ENCODE measurements at regions not wholly inside any gene's neighbourhood (a gene's known extent, or its start where the extent isn't known, plus 50 kb on each side); places are given as distances from the start of the nearest gene placed in this dataset.

DNA sequence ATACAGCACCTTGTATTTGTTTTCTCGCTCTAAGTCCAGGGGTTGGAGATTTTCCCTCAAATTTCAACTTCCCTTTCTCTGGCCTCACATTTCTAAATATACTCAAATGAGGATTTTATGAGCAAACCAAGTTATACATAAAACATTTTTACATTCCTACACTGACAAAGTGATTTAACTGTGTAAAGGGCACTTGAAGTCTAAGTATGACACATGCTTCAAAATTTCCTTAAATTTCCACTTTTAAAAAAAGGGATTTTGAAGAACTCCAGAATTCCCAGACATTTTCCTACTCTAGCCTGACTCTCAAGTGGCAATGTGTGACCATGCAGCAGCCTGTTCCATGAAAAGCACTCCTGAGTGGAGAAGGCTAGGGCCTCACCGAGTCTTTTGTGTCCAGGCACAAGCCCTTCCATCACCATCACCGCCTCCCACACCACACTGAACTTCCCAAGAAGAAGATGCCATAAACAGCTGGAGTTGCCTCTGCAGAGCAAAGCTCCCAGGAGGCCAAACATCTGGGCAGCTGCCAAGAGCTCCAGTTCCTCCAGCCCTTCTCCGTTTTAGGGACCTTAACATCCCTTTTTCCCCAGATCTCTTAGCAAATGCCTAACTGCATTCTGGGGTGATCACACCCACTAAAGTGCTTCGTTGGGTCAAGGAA lies 68.9 kb downstream of the NCR2 start:
- peaks cover 0 to 3% of the 10 kb centered on the region in 2 donors for H3K27me3 ChIP-seq (ENCODE audit: control insufficient read depth in 2 of 2, insufficient read depth in 2 of 2, low read length in 2 of 2)
- no peaks in the 10 kb centered on the region for H3K36me3 ChIP-seq (ENCODE audit: control insufficient read depth in 2 of 2, insufficient read depth in 2 of 2, low read length in 2 of 2)
- H3K27ac ChIP-seq (ENCODE audit: low read depth in 2 of 2, low read length in 2 of 2) = no peak overlapping the region
- no peak overlapping the region for H3K4me3 ChIP-seq (ENCODE audit: low read length in 2 of 2)
- H3K4me1 ChIP-seq (ENCODE audit: control insufficient read depth in 2 of 2, insufficient read depth in 2 of 2, low read length in 2 of 2) = no peaks in the 10 kb centered on the region
- H3K9ac ChIP-seq (ENCODE audit: low read depth in 1 of 2, low read length in 2 of 2) = no peak overlapping the region
- H3K9me3 ChIP-seq (ENCODE audit: control insufficient read depth in 2 of 2, low read length in 2 of 2) = no peaks in the 10 kb centered on the region

GRCh38 chr6:41405941-41406727 lies 70.7 kb downstream of the NCR2 start:
- H3K4me3 ChIP-seq (ENCODE audit: low read length in 2 of 2) = no peak overlapping the region
- H3K4me1 ChIP-seq (ENCODE audit: control insufficient read depth in 2 of 2, insufficient read depth in 2 of 2, low read length in 2 of 2) = no peaks in the 10 kb centered on the region
- no peaks in the 10 kb centered on the region for H3K9me3 ChIP-seq (ENCODE audit: control insufficient read depth in 2 of 2, low read length in 2 of 2)
- no peaks in the 10 kb centered on the region for H3K36me3 ChIP-seq (ENCODE audit: control insufficient read depth in 2 of 2, insufficient read depth in 2 of 2, low read length in 2 of 2)
- peaks cover 2 to 3% of the 10 kb centered on the region in 2 donors for H3K27me3 ChIP-seq (ENCODE audit: control insufficient read depth in 2 of 2, insufficient read depth in 2 of 2, low read length in 2 of 2)
- no peak overlapping the region for H3K9ac ChIP-seq (ENCODE audit: low read depth in 1 of 2, low read length in 2 of 2)
- H3K27ac ChIP-seq (ENCODE audit: low read depth in 2 of 2, low read length in 2 of 2) = no peak overlapping the region

- no peaks in the 10 kb centered on the region for H3K9me3 ChIP-seq (ENCODE audit: control insufficient read depth in 2 of 2, low read length in 2 of 2)
- no peak overlapping the region for H3K9ac ChIP-seq (ENCODE audit: low read depth in 1 of 2, low read length in 2 of 2)
- H3K27ac ChIP-seq (ENCODE audit: low read depth in 2 of 2, low read length in 2 of 2) = no peak overlapping the region
- no peaks in the 10 kb centered on the region for H3K4me1 ChIP-seq (ENCODE audit: control insufficient read depth in 2 of 2, insufficient read depth in 2 of 2, low read length in 2 of 2)
- H3K36me3 ChIP-seq (ENCODE audit: control insufficient read depth in 2 of 2, insufficient read depth in 2 of 2, low read length in 2 of 2) = no peaks in the 10 kb centered on the region
- no peak overlapping the region for H3K4me3 ChIP-seq (ENCODE audit: low read length in 2 of 2)
- H3K27me3 ChIP-seq (ENCODE audit: control insufficient read depth in 2 of 2, insufficient read depth in 2 of 2, low read length in 2 of 2) = peaks cover 0 to 2% of the 10 kb centered on the region in 2 donors
Measured at GRCh38 chr6:41406728-41407489, 71.5 kb downstream of the NCR2 start.

DNA sequence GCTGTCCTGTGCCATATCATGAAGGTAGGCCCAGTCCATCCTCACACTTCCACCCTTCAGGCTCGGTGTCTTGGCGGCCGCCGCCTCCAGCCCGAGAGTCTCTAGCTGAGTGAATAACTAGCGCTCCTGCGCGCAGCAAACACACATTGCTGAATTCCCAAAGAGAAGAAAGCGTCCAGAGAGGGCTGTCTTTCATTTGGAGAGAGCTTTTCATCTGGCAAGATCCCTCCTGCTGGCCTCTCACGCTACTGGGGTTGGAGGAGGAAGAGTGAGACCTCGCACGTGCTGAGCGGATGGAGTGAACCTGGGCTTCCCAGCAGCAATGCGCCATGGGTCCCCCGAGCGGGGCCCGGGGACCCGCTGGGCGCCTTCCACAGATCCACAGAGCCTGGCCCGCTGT lies 73.2 kb downstream of the NCR2 start:
- no peak overlapping the region for H3K4me3 ChIP-seq (ENCODE audit: low read length in 2 of 2)

DNA sequence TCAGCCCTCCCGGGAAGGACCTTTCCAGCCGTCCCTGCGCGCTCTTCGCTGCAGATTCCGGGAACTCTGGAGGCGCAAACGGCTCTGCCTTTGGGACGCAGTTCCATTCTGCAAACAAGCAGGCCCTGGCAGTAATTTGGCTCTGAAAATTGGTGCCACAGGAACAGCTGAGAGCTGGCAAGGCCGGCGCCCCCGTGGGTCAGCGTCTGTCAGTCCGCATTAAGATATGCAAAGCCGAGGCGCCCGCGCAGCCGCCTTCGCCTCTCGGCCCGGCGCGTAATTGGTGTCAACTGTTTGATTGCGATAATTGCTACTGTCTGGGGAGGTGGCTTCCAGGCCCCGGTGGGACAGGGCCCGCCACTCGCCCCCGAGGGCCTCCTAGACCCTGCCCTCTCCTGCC lies 73.6 kb downstream of the NCR2 start:
- H3K9ac ChIP-seq (ENCODE audit: low read depth in 1 of 2, low read length in 2 of 2) = no peak overlapping the region
- no peaks in the 10 kb centered on the region for H3K36me3 ChIP-seq (ENCODE audit: control insufficient read depth in 2 of 2, insufficient read depth in 2 of 2, low read length in 2 of 2)
- no peak overlapping the region for H3K27ac ChIP-seq (ENCODE audit: low read depth in 2 of 2, low read length in 2 of 2)
- H3K4me3 ChIP-seq (ENCODE audit: low read length in 2 of 2) = no peak overlapping the region
- H3K27me3 ChIP-seq (ENCODE audit: control insufficient read depth in 2 of 2, insufficient read depth in 2 of 2, low read length in 2 of 2) = peaks cover 2 to 7% of the 10 kb centered on the region in 2 donors
- no peaks in the 10 kb centered on the region for H3K9me3 ChIP-seq (ENCODE audit: control insufficient read depth in 2 of 2, low read length in 2 of 2)
- no peaks in the 10 kb centered on the region for H3K4me1 ChIP-seq (ENCODE audit: control insufficient read depth in 2 of 2, insufficient read depth in 2 of 2, low read length in 2 of 2)

More for the DNA sequence above, 73.2 kb downstream of the NCR2 start:
- Histone ChIP-seq H3K27me3 (ENCODE audit: control insufficient read depth in 2 of 2, insufficient read depth in 2 of 2, low read length in 2 of 2) (peaks cover 2 to 4% of the 10 kb centered on the region in 2 donors), H3K4me1 (ENCODE audit: control insufficient read depth in 2 of 2, insufficient read depth in 2 of 2, low read length in 2 of 2) (no peaks in the 10 kb centered on the region), H3K27ac (ENCODE audit: low read depth in 2 of 2, low read length in 2 of 2) (no peak overlapping the region), H3K9ac (ENCODE audit: low read depth in 1 of 2, low read length in 2 of 2) (no peak overlapping the region), H3K36me3 (ENCODE audit: control insufficient read depth in 2 of 2, insufficient read depth in 2 of 2, low read length in 2 of 2) (no peaks in the 10 kb centered on the region), H3K9me3 (ENCODE audit: control insufficient read depth in 2 of 2, low read length in 2 of 2) (no peaks in the 10 kb centered on the region)

DNA sequence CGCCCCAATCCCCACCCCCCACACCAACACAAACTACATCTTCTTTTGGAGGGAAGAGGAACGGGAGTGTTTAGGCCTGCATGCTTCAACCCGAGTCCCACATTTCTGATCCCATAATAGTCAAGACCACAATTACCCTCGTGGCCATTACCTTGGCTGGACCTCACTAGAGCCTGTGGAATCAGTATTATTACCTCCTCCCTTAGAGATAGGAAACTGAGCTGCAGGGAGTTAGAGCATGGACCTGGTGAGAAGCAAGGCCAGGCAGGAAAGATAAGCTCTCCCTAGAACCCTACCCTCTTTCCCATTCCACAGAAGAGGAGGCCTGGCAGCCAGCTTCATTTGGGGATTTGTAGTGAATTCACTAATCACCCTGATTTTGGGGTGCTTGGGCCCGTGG lies 74.1 kb downstream of the NCR2 start:
- H3K4me3 ChIP-seq (ENCODE audit: low read length in 2 of 2) = no peak overlapping the region
- H3K27me3 ChIP-seq (ENCODE audit: control insufficient read depth in 2 of 2, insufficient read depth in 2 of 2, low read length in 2 of 2) = peaks cover 2 to 9% of the 10 kb centered on the region in 2 donors
- no peak overlapping the region for H3K9ac ChIP-seq (ENCODE audit: low read depth in 1 of 2, low read length in 2 of 2)
- no peak overlapping the region for H3K27ac ChIP-seq (ENCODE audit: low read depth in 2 of 2, low read length in 2 of 2)
- no peaks in the 10 kb centered on the region for H3K9me3 ChIP-seq (ENCODE audit: control insufficient read depth in 2 of 2, low read length in 2 of 2)
- no peaks in the 10 kb centered on the region for H3K4me1 ChIP-seq (ENCODE audit: control insufficient read depth in 2 of 2, insufficient read depth in 2 of 2, low read length in 2 of 2)
- no peaks in the 10 kb centered on the region for H3K36me3 ChIP-seq (ENCODE audit: control insufficient read depth in 2 of 2, insufficient read depth in 2 of 2, low read length in 2 of 2)

DNA sequence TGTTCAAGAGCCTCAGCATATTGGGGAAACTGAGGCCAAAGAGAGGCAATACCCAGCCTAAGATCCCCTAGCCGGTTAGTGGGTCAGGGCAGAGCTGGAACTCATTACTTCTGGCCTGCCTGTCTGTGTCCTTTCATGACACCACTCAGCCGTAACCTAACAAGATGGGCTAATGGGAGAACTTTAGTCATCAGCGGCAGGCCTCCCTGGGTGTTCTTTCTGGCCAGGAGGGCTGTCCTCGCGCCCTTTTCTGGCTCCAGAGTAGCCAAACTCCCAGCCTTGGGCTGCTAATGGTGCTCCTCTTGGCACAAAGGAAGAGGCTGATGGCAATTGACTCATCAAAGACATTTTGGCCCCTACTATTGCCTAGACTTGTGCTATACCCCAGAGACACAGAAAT lies 76.6 kb downstream of the NCR2 start:
- Histone ChIP-seq H3K9me3 (ENCODE audit: control insufficient read depth in 2 of 2, low read length in 2 of 2) (no peaks in the 10 kb centered on the region), H3K4me3 (ENCODE audit: low read length in 2 of 2) (no peak overlapping the region), H3K27me3 (ENCODE audit: control insufficient read depth in 2 of 2, insufficient read depth in 2 of 2, low read length in 2 of 2) (peaks cover 6 to 15% of the 10 kb centered on the region in 2 donors)

GRCh38 chr6:41413250-41413649 lies 77.8 kb downstream of the NCR2 start:
- Histone ChIP-seq H3K4me1 (ENCODE audit: control insufficient read depth in 2 of 2, insufficient read depth in 2 of 2, low read length in 2 of 2) (no peaks in the 10 kb centered on the region), H3K9ac (ENCODE audit: low read depth in 1 of 2, low read length in 2 of 2) (no peak overlapping the region), H3K9me3 (ENCODE audit: control insufficient read depth in 2 of 2, low read length in 2 of 2) (no peaks in the 10 kb centered on the region), H3K27ac (ENCODE audit: low read depth in 2 of 2, low read length in 2 of 2) (no peak overlapping the region), H3K4me3 (ENCODE audit: low read length in 2 of 2) (no peak overlapping the region), H3K27me3 (ENCODE audit: control insufficient read depth in 2 of 2, insufficient read depth in 2 of 2, low read length in 2 of 2) (peaks cover 6 to 17% of the 10 kb centered on the region in 2 donors), H3K36me3 (ENCODE audit: control insufficient read depth in 2 of 2, insufficient read depth in 2 of 2, low read length in 2 of 2) (no peaks in the 10 kb centered on the region)

More for the DNA sequence above, 76.6 kb downstream of the NCR2 start:
- H3K36me3 ChIP-seq (ENCODE audit: control insufficient read depth in 2 of 2, insufficient read depth in 2 of 2, low read length in 2 of 2) = no peaks in the 10 kb centered on the region
- H3K4me1 ChIP-seq (ENCODE audit: control insufficient read depth in 2 of 2, insufficient read depth in 2 of 2, low read length in 2 of 2) = no peaks in the 10 kb centered on the region
- no peak overlapping the region for H3K9ac ChIP-seq (ENCODE audit: low read depth in 1 of 2, low read length in 2 of 2)
- H3K27ac ChIP-seq (ENCODE audit: low read depth in 2 of 2, low read length in 2 of 2) = no peak overlapping the region

DNA sequence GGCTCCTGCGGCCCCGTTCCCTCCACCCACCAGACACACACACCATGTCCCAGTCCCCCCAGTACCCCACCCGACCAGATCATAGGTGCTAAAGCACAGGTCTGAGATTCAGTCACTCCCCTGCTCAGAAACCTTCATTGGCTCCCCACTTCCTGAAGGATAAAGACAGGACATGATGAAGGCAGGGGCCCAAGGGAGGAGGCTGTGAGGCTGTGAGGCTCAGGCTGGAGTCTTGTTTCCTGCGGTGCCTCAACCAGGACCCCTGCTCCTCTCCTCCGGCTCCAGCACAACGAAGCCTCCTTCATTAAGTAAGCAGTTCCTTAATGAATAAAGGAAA lies 81.1 kb downstream of the NCR2 start:
- no peak overlapping the region for H3K4me3 ChIP-seq (ENCODE audit: low read length in 2 of 2)
- H3K27ac ChIP-seq (ENCODE audit: low read depth in 2 of 2, low read length in 2 of 2) = no peak overlapping the region
- no peaks in the 10 kb centered on the region for H3K4me1 ChIP-seq (ENCODE audit: control insufficient read depth in 2 of 2, insufficient read depth in 2 of 2, low read length in 2 of 2)
- peaks cover 3 to 17% of the 10 kb centered on the region in 2 donors for H3K27me3 ChIP-seq (ENCODE audit: control insufficient read depth in 2 of 2, insufficient read depth in 2 of 2, low read length in 2 of 2)
- no peaks in the 10 kb centered on the region for H3K36me3 ChIP-seq (ENCODE audit: control insufficient read depth in 2 of 2, insufficient read depth in 2 of 2, low read length in 2 of 2)
- no peak overlapping the region for H3K9ac ChIP-seq (ENCODE audit: low read depth in 1 of 2, low read length in 2 of 2)
- H3K9me3 ChIP-seq (ENCODE audit: control insufficient read depth in 2 of 2, low read length in 2 of 2) = no peaks in the 10 kb centered on the region

- Histone ChIP-seq H3K9ac (ENCODE audit: low read depth in 1 of 2, low read length in 2 of 2) (no peak overlapping the region), H3K27me3 (ENCODE audit: control insufficient read depth in 2 of 2, insufficient read depth in 2 of 2, low read length in 2 of 2) (peaks cover 3 to 16% of the 10 kb centered on the region in 2 donors), H3K4me3 (ENCODE audit: low read length in 2 of 2) (no peak overlapping the region)
Measured at GRCh38 chr6:41418741-41419140, 83.3 kb downstream of the NCR2 start.

More at GRCh38 chr6:41418741-41419140, 83.3 kb downstream of the NCR2 start:
- no peaks in the 10 kb centered on the region for H3K4me1 ChIP-seq (ENCODE audit: control insufficient read depth in 2 of 2, insufficient read depth in 2 of 2, low read length in 2 of 2)
- H3K36me3 ChIP-seq (ENCODE audit: control insufficient read depth in 2 of 2, insufficient read depth in 2 of 2, low read length in 2 of 2) = no peaks in the 10 kb centered on the region
- H3K27ac ChIP-seq (ENCODE audit: low read depth in 2 of 2, low read length in 2 of 2) = no peak overlapping the region
- no peaks in the 10 kb centered on the region for H3K9me3 ChIP-seq (ENCODE audit: control insufficient read depth in 2 of 2, low read length in 2 of 2)
